ENCODE measurements at regions not wholly inside any gene's neighbourhood (a gene's known extent, or its start where the extent isn't known, plus 50 kb on each side); places are given as distances from the start of the nearest gene placed in this dataset.

GRCh38 chr3:30139283-30139682, 467.1 kb upstream of the TGFBR2 start (continued):
- TF ChIP-seq ZNF462 (CRISPR knock-in tag; IDR thresholded peaks at IDR 0.05), result no peak
- no peak for TF ChIP-seq STAT1 (IDR thresholded peaks at IDR 0.05; ENCODE audit: unreplicated experiment)
- no peak for TF ChIP-seq CREB1 (CRISPR knock-in tag; IDR thresholded peaks at IDR 0.05; ENCODE audit: low read depth)
- TF ChIP-seq ZNF331 (CRISPR knock-in tag; IDR thresholded peaks at IDR 0.05; ENCODE audit: low read depth), result no peak
- TF ChIP-seq REST (IDR thresholded peaks at IDR 0.05; ENCODE audit: unreplicated experiment), result no peak
- no peak for TF ChIP-seq EZH2phosphoT487 (IDR thresholded peaks at IDR 0.05; ENCODE audit: unreplicated experiment)
- no peak for TF ChIP-seq POLR2AphosphoS5 (IDR thresholded peaks at IDR 0.05; ENCODE audit: low read depth)
- no peak for TF ChIP-seq ETS1 (IDR thresholded peaks at IDR 0.05)
- TF ChIP-seq JUNB (IDR thresholded peaks at IDR 0.05; ENCODE audit: unreplicated experiment), result no peak

Data from GM23338 (cell line).